Stimulated activated CD4-positive, alpha-beta T cell treated with anti-CD3 and anti-CD28 coated beads, Interleukin-15, amount 100 ng/mL, for 1 hour (primary cell): ENCODE measurements at regions not wholly inside any gene's neighbourhood (a gene's known extent, or its start where the extent isn't known, plus 50 kb on each side); places are given as distances from the start of the nearest gene placed in this dataset.
"Not testable (repeated sequence)": the region's sequence is repeated elsewhere in the genome, so short reads cannot be mapped to it uniquely, and the experiment has no call there.

Experiments
- DNase-seq, 2 donors: peaks; one replicate each; pipeline ENCODE4 v3.0.0-alpha.2; 2020; ENCODE audit warnings: low read depth in 1 of 2, low spot score in 1 of 2

GRCh38 chr7:121745856-121746255 is 127.1 kb upstream of the PTPRZ1 start:
- no peak for DNase-seq

GRCh38 chr7:121744877-121745276 is 128.1 kb upstream of the PTPRZ1 start:
- no peak for DNase-seq

- DNase-seq = no peak
Measured at GRCh38 chr7:121744319-121744718, 128.6 kb upstream of the PTPRZ1 start.

- DNase-seq = no peak
Measured at GRCh38 chr7:121741896-121742295, 131.1 kb upstream of the PTPRZ1 start.

- DNase-seq = no peak
Measured at GRCh38 chr7:121739465-121739864, 133.5 kb upstream of the PTPRZ1 start.

- DNase-seq = no peak
Measured at GRCh38 chr7:121730869-121731268, 142.1 kb upstream of the PTPRZ1 start.

DNA sequence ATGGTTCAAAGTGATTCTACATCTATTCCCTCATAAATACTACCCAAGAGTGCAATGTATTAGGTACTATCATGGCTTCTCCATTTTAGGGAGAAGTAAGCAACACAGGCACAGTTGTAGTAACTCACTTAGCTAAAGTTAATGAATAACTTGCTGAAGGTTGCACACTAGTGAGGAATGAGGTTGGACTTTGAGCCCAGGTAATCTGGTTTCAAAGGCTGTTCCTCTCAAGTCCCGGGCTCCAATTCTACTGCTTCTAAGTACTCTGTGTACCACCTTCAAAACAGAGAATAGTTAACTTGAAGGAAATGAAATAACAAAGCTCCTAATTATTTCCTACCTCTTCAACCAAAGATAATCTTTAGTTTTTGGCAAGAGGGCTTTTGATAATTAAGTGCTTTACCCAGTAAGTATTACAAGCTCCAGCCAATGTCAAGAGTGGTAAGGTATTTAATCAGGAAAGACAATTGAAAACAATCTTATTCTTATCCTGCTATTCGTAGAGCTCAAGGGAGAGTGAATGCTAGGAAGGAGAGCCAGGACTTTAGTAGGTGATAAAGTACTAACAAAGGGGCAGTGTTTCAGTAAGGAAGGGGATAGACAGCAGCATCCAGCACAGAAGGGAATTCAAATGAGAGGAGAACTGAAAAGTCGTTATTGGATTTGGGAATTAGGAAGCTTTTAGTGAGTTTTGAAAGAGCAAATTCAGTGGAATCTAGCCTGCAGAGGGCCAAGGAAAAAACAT is 158.2 kb upstream of the PTPRZ1 start:
- DNase-seq = no peak

- not testable (repeated sequence) for DNase-seq
Measured at GRCh38 chr7:121712961-121713360, 160.0 kb upstream of the PTPRZ1 start.

- DNase-seq = no peak
Measured at GRCh38 chr7:121697731-121698316, 175.1 kb upstream of the PTPRZ1 start.

DNA sequence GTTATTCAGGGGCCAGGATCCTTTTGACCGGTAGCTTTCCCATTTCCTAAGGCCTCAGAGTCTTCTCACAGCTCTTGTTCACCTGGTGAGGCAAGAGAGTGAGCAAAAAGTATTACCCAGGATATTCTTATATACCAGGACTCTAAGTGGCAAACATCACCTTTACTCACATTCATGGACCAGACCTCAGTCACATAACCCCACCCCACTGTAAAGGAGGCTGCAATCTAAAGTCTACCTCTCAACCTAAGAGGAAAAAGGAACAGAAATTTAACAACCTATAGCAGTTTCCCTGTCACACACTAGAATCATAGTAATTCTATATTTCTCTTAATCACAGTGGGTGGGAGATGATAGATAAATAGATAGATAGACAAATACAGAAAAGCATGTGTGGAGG is 176.0 kb upstream of the PTPRZ1 start:
- no peak for DNase-seq

DNA sequence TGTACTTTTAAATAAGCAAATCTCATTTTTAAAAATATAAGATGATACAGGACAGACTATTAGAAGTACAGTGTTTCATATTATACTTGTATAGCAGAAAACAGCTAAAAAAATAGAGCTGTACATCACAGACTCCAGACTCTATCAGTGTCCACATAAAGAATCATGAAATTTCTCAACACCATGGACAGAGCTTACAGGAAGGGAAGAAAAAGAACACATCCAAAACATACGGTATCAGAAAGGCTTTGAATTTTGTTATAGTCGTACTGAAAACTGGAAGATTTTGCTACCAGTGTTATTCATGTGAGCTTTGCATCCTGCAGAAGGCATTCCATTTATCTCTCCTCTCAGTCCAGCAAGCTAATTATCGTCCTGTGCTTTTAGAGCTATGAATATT is 183.2 kb upstream of the PTPRZ1 start:
- DNase-seq = no peak

DNA sequence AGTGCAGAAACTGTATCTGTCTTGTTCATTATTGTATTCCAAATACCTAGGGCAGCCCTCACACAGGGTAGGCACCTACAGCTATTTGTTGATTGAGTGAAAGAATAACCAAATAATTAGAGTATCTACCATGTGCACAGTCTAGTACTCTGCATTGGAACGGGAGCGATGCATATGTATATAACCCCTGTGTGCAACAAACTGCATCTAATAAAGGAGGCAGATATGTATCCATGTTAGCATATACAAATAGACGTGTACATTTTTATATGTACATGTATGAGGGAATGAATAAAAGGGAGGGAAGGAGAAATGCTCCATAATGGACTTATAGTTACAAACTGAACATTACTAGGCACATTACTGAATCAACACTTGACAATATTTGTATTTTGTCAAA is 191.3 kb upstream of the PTPRZ1 start:
- DNase-seq = no peak

GRCh38 chr7:121676168-121676567 is 196.8 kb upstream of the PTPRZ1 start:
- DNase-seq = no peak

GRCh38 chr7:121674455-121674854 is 198.5 kb upstream of the PTPRZ1 start:
- not testable (repeated sequence) for DNase-seq

DNA sequence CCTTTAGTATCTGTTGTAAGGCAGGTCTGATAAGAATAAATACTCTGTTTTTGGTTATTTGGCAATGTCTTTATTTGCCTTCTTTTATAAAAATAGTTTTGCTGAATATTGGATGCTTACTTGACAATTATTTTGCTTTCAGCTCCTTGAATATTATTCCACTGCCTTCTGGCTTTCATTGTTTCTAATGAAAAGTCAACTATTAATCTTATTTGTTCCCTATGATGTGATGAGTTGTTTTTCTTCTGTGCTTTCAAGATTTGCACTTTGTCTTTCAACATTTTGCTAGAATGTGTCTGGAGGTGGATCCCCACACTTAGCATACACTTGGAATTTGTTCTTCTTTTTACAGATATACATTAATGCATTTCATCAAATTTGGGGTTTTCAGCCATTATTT is 203.8 kb upstream of the PTPRZ1 start:
- no peak for DNase-seq

DNA sequence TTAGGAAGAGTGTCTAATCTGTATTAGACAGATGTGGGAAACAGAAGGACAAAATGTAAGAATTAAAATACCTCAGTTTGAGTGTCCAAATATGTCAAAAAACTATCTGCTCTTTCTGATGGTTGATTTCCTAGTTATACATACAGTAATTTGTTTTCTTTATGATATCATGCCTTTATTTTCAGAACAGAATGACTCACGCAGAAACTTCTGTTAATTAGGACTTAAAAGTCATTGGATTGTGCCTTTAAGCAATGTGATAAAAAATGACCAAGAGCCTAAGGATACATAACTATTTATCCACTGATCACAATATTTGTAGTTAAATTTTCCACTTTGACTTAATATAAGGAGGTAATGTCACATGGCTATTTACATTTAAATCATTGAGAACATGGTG is 206.7 kb upstream of the PTPRZ1 start:
- no peak for DNase-seq

DNA sequence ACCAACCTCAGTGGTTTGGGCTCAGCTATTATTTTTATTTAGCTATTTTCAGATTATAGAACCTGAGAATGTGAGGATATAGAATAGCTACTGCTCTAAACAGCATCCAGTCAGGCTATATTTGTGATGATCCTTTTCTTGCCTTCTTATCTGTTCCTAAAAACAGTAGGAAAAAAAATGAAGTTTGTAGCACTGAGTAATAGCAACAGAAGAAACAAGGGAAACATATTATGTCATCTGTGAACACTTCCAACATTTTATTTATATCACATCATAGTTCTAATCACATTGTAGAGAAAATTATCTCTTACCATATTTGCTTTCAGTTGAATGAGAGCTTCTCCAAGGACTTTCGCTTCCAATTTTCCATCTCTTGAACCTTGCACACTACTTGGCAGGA is 229.6 kb upstream of the PTPRZ1 start:
- no peak for DNase-seq

- DNase-seq = no peak
Measured at GRCh38 chr7:121639705-121640104, 233.3 kb upstream of the PTPRZ1 start.

DNA sequence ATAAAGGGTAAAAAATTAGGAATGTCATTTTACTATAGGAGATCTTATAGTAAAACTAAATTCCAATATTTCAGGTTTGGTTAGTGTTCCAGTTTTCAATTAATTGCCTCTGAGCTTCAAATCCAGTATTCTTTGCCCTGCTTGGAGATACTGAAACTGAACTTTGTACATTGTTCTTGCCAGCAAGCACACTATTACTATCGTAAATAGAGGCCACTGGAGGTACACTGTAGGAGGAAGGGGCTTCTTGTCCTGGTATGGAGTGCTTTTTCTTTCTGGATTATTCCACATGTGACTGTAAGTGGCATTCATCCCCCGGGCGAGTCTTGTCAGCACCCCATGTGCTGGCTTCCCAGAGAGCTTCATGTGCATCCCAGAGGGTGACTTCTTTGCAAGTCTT is 234.7 kb upstream of the PTPRZ1 start:
- DNase-seq = no peak

GRCh38 chr7:121634356-121634755 is 238.2 kb upstream of the FAM3C start:
- no peak for DNase-seq

GRCh38 chr7:121633186-121633585 is 237.1 kb upstream of the FAM3C start:
- no peak for DNase-seq

DNA sequence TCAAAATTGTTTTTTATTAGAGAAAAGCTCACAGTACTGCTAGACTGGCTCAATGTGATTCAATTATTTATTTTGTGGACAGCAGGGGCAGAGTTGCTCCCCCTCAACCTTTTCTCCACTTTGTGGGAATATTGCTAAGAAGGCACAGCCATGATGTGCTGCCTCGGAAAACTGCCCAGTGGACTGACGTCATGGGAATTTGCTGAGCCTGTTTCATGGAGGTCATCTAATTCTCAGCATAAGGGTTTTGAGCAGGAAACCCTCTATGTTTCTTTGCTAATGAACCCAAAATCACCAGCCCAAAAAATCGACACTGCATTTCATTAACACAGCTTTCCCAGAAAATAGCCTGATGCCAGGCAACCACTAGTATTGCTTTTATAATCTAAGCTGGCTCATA is 228.8 kb upstream of the FAM3C start:
- no peak for DNase-seq
